ENCODE measurements at regions not wholly inside any gene's neighbourhood (a gene's known extent, or its start where the extent isn't known, plus 50 kb on each side); places are given as distances from the start of the nearest gene placed in this dataset.

DNA sequence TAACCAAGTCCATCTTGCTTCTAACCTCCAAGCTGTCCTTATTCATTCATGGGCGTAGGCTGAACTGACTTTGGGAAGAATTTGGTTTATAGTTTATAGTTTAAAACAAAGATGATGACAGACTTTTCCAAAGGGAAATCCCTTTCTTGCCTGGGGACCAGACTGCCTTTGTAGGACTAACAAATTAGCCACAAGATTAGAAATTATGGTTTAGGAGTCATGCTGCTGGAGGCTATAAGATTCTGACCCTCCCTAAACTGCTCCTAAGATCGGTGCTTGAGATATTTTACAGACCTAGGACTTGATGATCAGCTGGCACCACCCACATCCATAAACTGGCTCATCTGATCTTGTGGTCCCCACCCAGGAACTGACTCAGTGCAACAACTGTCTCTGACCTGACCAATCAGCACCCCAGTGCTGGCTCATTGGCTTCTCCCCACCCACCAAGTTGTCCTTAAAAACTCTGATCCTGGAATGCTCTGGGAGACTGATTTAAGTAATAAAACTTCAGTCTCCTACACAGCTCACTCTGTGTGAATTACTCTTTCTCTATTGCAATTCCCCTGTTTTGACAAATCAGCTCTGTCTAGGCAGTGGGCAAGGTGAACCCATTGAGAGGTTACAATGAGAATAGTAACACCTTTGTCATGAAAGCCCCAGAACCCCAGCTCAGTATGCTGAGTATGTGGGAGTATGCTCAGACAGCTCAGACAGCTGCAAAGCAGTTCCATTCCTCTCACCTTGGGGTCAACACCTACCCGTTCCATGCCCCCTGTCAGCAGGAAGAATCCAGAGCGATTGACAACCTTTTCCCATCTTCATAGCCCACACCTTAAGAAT lies 51.6 kb upstream of the C15orf39 start:
- H3K9me3 Mint-ChIP-seq: no peaks in the 10 kb centered on the region
- no peak overlapping the region for H3K4me3 Mint-ChIP-seq
- H3K27ac Mint-ChIP-seq: no peak overlapping the region

DNA sequence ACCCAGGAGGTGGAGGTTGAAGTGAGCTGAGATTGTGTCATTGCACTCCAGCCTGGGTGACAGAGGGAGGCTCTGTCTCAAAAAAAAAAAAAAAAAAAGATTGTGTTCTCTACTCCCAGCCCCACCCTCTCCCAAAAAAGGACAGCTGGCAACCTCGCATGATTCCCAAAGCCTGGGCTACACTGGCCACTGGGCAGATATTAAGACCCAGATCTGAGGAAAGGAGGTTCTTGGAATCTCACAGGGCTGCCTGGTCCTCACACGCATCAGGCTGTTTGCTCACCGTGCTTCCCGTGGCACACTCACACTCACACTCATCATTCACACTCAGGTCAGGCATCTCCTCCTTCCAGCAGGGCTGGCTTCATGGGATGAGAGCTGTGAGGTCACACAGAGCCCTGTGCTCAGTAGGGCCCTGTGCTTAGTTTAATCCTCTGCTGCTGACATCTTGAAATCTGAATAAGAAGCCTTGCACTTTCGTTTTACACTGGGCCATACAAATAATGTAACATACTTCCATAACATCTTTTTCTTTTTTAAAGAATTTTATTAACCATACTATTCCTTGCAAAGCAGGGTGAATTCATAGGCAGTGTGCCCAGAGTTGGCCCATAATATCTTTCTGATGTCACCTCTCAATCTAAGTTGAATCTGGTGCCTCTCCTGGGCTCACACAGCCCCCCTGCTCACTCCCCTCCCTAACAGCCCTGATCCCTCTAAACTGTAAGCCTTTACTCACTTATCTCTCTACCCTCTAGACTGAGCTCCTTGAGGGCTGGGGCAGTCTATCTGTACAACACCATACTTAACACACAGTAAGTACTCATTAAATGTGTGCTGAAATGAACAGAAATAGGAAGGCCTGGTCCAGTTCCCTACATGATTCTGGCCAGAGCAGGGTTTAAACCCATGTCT lies 50.2 kb upstream of the C15orf39 start:
- TF ChIP-seq, protein P1, sequence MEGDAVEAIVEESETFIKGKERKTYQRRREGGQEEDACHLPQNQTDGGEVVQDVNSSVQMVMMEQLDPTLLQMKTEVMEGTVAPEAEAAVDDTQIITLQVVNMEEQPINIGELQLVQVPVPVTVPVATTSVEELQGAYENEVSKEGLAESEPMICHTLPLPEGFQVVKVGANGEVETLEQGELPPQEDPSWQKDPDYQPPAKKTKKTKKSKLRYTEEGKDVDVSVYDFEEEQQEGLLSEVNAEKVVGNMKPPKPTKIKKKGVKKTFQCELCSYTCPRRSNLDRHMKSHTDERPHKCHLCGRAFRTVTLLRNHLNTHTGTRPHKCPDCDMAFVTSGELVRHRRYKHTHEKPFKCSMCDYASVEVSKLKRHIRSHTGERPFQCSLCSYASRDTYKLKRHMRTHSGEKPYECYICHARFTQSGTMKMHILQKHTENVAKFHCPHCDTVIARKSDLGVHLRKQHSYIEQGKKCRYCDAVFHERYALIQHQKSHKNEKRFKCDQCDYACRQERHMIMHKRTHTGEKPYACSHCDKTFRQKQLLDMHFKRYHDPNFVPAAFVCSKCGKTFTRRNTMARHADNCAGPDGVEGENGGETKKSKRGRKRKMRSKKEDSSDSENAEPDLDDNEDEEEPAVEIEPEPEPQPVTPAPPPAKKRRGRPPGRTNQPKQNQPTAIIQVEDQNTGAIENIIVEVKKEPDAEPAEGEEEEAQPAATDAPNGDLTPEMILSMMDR (IDR thresholded peaks at IDR 0.05; ENCODE audit: unreplicated experiment in 3 of 3): no peak
- no peaks in the 10 kb centered on the region for H3K27me3 Mint-ChIP-seq (ENCODE audit: low read depth)
- H3K4me3 Mint-ChIP-seq: no peak overlapping the region
- H3K36me3 Mint-ChIP-seq (ENCODE audit: low read depth): no peaks in the 10 kb centered on the region
- peaks cover 9% of the 10 kb centered on the region for H3K4me1 Mint-ChIP-seq
- no peaks in the 10 kb centered on the region for H3K9me3 Mint-ChIP-seq
- no peak overlapping the region for H3K27ac Mint-ChIP-seq

More for the DNA sequence above, 51.6 kb upstream of the C15orf39 start:
- no peaks in the 10 kb centered on the region for H3K27me3 Mint-ChIP-seq (ENCODE audit: low read depth)
- H3K36me3 Mint-ChIP-seq (ENCODE audit: low read depth): no peaks in the 10 kb centered on the region
- TF ChIP-seq, protein P1 (IDR thresholded peaks at IDR 0.05; ENCODE audit: unreplicated experiment in 3 of 3): no peak
- peaks cover 9% of the 10 kb centered on the region for H3K4me1 Mint-ChIP-seq

All from nephron (organoid).